NCI-H146 treated with DMSO at 0.1 percent for 48 hours (cell line): ENCODE measurements at regions not wholly inside any gene's neighbourhood (a gene's known extent, or its start where the extent isn't known, plus 50 kb on each side); places are given as distances from the start of the nearest gene placed in this dataset.

Source experiments
- DNase-seq: peaks from one replicate; lab custom pipeline; 2025; ENCODE audit not compliant: unreplicated experiment; lab: John Stamatoyannopoulos, UW

DNA sequence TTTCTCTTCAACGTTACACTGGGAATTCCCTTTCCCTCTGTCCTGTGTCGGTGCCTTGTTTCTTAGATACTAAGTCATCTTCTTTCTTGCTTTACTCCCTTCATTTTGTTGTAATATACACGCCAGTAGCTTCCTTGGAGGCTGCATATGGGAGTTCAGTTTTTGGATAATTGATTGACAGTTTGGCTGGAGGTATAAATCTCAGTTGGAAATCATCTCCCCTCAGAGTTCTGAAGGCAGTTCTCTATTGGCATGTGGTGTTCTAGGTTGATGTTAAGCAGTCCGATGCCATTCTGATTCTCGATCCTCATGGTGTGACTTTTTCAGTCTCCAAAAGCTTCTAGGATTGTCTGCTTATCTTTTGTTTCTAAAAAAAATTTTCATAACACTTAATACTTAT lies 152.5 kb upstream of the GLI2 start:
- DNase-seq = no peak

DNA sequence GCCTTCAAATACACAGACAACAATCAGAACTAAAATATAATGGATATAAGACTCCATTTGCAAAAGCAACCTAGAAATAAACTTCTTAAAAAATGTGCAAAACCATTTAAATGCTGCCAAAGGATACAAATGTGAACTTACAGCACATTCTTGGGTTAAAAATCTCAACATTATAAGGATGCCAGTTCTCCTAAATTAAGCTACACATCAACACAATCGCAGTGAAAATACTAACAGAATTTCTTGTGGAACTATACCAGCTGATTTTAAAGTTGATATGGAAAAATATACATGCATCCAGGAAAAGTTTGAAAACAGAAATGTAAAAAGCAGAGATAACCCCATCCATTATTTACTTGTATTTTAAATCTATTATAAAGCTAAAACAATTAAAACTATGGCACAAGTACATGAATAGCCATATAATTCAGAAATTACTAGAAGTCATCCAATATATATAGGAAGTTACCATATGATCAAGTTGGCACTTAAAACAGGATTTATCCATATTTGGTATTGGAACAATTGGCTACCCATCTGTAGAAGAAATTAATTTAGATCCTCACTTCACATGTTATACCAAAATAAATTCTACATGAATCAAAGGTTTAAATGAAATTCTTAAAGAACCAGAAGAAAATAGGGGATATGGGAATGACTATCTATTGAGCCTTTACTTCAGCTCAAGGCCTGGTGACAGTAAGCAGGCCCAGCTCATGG lies 151.7 kb upstream of the GLI2 start:
- DNase-seq = no peak

DNA sequence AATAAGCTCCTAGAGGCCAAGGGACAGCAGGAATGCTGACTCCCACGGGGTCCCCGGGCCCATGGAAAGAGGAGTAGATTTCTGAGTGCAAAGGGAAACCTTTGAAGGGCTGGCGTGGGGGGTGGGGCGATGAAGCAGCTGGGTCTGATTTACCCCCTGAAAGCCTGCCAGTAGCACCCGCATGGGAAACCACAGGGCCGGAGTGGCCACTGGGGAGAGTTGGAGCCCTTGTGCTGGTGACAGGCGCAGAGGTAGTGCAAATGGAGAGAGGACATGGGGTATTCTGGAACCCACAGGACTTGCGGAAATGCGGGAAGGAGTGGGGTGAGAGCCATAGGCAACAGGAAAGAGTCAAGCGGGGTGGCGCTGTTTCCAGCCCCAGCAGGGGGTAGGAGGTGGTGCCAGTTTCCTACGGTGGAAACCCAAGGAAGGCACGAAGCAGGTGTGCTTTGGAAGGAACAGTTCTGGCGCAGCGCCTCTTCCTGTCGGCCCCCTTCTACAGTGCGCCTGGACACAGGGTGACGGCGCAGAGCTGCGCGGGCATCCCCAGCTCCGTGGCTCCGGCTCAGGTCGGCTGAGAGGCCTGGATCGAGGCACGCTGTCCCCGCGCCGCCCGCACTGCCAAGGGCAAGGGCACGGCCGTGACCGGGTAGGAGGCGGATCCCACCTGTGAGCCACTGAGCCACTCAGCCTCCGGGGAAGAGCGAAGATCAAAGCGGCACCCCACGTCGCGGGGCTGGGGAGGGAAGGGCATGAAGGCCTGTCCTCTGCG lies 149.0 kb upstream of the GLI2 start:
- DNase-seq = no peak

DNA sequence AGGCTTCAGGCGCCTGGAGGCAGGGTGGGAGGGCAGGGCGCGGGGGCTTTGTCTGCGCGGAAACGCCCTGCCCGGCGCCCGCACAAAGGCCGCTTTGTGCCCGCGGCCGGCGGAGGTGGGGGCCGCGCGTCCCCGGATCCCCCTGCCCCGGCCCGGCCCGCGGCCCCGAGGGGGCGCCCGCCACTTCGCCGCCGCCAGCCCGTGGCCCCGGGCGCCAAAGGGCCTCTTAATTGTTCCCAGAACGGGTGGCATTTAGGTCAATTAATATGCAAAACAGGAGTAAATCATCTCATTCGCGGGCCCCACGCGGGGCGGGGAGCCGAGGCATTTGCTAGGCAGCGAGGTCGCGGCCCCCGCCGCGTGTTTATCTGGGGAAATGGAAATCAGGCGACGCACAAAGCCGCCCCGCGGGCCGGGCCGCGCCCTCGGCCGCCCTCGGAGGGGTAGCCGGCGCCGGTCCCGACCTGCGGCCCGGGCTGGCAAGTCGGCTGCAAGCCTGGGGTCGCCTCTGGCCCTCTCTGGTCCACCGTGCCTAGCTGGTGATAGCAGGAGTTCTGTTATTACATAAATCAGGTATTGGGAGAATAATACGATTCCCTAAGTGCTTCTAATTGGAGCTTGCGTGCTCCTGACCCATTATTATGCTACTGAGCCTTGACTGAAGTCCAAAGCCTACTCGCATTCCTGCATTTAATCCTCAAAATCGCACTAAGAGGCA lies 148.2 kb upstream of the GLI2 start:
- DNase-seq = no peak

DNA sequence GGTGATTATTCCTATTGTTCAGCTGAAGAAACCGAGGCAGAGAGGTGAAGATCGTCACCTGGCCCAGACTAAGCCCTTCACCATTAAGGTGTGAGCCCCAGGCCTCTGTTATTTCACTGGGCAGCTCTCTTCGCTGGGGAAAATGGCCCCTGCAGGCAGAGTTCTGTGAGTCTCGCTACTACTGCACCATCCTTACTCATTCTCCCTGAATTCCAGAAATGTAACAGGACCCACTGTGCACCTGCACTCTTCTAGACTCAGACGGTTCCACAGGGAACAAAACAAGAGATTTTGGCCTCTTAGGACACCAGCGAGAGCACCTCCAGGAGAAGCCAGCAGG lies 147.7 kb upstream of the GLI2 start:
- no peak for DNase-seq

DNA sequence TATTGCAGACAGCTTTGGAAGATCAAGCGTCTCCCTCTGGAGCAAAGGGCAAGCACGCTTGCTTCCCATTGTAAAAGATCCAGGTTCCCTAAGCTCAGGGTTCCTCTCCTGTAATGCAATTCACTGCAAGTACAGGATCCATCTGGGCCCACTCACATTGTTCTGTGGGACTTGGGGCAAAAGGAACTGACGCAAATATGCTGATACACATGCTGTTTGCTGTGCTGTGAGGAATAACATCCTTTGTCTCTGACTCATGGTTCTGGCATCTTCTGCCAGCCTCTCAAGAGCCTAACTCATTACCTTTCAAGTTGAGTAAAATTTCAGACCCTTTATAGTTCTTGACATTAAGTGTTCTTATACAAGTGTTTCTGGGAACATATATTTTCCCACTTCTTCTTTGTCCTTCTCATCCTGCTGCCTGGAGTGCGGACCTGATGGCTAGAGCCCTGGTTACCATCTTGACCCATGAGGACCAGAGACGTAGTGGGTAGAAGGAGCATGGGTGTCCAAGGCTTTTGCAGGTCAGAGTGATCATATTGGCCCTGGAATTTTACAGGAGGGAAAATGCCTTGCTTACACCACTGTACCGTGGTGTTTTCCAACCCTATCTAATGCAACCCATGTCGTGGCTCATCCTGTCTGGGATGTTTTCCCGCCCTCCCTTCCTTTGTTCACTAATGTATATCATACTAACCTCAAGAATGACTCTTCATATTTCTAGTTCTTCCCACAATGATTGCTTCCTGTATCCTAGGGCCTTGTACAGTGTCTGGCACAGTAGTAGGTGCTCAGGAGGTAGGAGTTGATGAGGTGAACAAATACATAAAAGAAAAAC lies 145.7 kb upstream of the GLI2 start:
- no peak for DNase-seq

DNA sequence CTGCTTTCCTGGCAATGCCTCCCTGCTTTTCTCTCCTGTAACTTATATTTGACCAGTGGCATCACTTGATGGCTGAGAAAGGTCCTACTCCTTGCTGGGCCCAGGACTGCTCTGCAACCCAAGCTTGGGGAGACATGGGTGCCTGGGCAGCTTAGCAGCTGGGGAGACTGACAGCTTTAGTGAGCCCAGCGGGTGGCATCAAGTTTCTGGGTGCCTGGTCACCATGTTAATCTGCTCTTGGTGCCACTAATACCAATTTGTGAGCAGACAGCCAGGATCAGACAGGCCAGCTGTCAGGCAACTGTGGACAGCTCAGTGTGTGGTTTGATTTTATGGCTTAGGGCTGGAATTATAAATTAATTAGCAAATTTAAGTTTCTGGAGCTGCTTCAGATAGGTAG lies 144.8 kb upstream of the GLI2 start:
- DNase-seq = no peak

DNA sequence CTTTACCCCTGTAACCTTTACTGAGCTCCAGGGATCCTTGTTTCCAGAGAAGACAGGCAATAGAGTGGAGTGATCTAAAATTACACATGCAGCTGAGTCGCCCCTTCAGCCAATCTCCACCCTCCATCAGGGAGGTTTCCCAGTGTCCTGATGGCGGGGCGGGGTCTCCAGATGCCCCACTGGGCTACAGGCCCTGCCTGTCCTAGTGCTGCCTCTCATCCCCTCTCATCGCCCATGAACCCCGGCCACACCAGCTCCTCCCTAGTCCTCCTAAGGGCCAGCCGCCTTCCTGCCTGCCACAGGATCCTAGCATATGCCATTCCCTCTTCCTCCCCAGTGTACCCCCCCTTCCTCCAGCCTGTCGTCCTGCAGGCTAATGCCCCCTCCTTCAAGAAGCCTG lies 144.1 kb upstream of the GLI2 start:
- no peak for DNase-seq

DNA sequence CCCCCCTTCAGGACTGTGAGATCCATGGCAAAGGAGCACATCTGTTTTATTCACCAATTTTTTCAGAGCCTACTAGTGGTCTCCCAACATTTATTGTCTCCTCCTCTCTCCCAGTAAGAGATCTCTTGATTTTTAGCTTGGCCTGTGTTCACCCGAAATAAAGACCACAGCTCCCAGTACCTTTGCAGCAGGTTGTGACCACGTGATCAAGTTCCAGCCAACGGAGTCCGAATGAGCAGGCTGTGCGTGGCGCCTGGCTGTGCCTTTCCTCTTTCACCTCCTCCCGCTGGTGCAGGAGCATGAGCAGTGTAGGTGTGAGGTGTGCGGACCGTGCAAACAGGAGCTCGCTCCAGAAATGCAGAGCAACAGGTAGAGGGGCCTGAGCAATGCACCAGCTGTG lies 143.6 kb upstream of the GLI2 start:
- no peak for DNase-seq

DNA sequence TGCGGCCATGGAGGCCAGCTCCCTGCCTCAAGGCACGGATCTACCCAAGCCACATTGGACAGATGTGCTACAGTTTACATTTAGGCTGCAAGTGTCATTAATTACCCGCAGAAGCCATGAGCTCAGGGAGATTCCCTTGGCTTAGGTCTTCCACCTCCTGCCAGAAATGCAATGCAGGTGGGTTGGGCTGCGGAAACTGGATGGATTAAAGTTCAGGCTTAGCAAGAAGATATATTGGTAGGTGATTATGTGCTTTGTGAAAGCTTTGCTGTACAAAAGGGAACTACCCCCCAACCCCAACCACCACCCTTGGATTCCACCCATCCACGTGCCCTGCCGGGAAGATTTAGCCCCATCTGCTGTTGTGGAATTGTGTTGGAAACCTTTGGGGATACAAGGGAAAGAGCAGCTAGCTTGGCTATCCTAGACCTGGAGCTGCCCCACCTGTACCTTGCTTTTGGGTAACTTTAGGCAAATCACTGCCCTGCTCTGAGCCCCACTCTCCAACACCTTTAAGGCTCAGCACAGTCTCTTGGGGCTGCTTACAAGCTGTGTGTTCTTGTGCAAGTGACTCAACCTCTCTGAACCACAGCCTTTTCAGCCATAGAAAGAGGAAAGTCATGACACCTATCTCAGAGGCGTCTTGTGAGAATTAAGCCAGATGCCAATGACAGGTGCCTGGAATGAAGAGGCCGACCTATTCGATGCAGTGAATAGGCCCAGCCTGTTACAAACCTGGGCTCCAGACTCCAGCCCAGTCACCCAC lies 141.6 kb upstream of the GLI2 start:
- no peak for DNase-seq

DNA sequence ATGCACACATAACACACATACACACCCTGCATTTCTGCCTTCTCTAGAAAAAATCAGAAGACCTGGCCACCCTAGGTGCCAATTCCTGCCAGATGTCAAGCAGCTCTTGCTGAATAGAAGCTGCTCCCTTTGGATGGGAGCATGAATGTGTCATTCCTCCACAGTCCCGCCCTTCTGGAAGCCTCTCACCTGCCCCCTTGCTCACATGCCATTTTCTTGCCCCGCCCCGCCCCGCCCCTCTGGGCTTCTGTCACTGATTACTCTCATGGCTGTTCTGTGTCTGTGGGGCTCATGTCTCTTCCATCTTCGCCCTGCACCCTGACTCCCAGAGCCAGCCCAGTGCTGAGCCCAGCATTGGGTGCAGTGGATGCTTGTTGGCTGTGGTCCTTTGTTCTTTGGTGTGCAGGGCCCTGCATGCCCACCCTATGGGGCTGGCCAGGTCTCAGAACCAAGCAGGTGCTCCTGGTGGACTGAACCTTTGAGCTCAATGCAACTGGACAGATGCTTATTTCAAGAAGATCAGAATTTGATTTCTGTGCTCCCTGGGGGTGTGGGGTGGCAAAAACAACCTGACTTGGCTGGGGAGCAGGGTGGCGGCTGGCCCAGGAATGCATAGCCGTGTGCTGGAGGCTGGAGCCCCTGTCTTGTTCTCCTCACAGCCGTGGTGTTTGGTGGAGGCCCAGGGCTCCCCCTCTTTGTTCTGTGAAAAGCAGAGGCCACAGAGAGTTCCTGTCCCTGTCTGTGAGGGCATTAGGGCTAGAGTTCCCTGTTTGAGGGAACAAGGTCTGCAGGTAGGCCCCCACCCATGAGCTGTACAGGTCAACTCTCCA lies 140.6 kb upstream of the GLI2 start:
- DNase-seq = no peak

DNA sequence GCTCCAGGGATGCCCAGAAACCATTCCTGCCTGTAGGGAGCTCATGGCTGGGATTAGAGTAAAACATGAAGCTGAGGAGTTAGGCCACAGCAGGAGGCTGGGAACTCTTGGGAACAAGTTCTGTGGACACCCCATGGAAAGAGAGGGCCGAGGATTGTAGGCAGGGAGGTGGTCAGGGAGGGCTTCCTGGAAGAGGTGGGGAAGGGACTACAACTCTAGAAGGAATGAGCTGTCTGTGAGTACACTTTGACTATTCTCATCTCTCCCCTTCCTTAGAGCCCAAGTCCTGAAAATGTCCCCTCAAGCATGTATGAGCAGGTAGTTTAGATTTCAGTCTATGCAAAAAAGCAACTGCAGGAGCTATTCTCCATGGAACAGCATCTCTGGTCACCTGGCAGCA lies 139.9 kb upstream of the GLI2 start:
- DNase-seq = no peak

DNA sequence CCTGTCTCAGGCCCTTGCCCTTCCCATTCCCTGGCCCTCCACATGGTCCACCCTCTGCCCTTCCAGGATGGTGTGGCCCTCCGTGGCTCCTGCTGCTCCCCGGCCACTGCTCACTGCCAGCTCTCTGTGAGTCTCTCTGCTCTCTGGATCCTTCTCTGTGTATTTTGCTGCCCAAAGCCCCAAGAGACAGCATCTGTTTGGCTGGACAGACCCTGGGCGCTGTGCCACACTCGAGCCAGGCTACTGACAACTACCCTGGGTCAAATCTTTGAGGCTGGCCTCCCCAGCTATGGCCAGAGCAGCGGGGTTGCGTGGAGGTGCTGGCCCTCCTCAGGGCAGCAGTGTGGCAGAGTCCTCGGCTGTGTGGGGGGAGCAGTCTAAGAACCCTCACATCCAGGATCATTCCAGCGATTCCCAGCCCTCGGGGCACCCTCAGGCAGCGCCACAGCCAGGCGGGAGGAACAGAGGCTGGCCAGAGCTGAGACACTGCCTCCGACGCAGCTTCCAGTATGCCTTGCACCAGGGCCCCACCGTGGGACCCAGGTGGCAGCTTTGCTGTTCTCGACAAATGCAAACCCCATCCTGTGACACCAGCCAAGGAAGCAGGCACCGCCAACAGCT lies 139.4 kb upstream of the GLI2 start:
- no peak for DNase-seq

DNA sequence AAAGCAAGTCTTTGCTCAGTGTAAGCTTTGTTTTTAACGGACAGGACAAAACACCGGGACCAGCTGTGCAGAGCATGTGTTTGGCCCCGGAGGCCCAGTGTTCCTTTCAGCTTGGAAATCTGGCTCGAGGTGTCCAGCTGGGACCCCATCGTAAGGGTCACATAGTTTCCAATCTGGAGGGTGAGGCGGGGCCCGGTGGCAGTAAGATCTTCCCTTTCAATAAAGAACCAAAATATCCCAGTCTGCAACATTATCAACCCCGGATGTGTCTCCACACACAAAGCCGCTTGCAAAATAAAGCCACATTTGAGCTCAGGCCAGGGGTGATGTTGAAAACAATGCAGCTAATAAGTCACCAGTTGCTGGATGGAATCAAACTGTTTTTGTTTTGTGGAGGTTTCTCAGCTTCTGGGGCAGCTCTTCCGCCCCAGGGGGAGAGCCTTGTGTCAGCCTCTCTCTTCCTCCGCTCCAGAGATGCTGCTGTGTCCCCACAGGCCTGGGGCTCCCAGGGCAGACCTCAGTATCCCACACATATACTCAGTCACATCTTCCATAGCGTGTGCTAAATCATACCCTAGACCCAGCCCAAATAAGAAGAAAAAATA lies 138.6 kb upstream of the GLI2 start:
- no peak for DNase-seq

DNA sequence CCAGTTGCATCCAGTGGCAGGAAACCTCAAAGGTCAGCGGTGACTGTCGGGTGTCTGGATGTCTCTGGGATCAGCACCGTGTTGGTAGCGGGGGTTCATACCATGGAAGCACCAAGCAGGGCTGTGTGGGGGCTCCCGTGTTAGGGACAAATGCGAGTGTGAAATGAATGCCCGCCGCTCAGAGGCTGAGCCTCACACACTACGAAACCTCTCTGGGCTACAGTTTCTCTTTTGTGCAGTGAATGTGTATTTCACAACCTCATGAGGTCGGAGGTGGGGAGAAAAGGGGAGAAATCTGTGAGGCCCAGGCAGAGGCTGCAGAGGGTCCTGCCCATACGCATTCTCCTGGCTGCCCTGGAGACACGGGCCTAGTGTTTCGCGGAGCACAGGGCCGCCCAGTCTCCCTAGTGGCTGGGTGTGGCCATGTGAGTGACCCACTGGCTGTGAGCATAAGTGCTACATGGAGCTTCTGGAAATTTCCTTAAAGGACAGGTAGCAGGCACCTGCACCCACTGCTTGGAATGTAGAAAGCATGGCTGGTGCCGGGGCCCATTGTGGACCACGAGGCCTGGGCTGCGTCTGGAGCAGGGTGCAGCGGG lies 138.0 kb upstream of the GLI2 start:
- no peak for DNase-seq

DNA sequence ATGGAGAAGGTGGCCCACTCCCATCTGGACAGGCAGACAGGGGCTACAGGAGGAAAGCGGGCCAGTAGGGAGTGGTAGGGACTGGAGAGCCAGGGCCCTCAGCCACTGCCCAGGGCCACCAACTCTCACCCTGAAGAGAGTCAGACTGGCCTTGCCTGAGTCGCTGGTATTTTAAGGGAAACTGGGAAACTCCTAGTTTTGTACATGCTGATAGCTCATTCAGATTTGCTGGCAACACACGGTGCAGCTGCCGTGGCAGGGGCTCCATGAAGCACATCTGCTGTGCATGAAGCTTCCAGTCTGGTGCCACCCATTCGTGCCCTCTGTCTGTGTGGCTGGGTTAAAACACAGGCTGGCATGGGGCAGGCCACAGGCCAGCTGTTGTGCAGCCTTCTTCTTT lies 137.3 kb upstream of the GLI2 start:
- no peak for DNase-seq

DNA sequence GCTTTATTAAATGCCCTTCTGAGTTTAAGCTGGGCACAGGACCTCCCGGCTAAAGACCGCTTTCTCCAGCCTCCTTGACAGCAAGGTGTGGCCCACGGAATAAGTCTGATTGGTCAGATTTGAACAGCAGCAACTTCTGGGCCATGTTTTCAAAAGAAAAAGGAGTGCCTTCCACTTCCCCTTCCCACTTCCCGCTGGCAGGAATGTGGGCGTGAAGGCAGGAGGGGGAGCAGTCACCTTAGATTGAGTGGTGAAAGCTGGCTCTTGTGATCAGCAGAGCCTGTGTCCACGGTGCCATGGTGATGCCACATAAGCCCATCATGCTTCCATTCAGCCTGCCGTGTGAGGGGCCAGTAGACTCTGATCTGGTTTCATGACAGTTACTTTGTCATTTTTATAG lies 136.6 kb upstream of the GLI2 start:
- no peak for DNase-seq

DNA sequence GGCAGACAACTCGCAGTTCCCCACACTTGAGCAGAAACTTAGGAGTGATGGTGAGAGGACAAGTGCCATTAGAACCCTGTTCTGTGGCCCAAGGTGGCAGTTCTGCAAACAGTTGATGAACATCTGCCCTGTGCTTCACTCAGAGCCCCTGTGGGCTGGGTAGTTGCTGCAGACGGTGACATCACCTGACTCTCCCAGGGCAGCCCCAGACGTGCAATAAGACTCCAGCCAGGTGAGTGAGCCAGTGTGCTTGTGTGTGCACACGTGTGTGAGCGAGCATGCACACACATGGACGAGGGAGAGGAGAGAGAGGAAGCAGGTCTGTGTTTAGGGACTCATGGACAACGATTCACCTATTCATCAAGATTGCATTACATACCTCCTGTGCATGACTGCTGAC lies 136.0 kb upstream of the GLI2 start:
- no peak for DNase-seq

DNA sequence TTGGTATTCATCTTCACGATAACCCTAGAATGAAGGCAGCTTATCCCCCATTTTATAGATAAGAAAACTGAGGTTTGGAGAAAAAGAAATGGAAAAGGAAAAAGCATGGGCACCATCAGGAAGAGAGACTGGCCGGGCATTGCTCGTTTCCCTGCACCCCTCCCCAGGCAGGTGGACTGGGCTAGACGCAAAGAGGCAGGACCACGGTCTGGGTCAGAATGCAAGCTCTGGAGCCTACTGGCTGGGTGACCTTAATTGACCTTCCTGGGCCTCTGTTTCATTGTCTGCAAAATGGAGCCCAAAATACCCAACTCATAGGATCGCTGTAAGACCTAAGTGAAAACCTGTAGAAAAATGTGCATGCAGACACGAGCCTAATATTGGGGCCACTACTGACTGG lies 135.3 kb upstream of the GLI2 start:
- no peak for DNase-seq
